HG03097 (cell line): ENCODE measurements at regions not wholly inside any gene's neighbourhood (a gene's known extent, or its start where the extent isn't known, plus 50 kb on each side); places are given as distances from the start of the nearest gene placed in this dataset.

ENCODE experiments used
- ATAC-seq: cut with Tn5 transposase; IDR thresholded peaks from one replicate; pipeline ENCODE4 v1.9.1; 2021; ENCODE audit not compliant: unreplicated experiment, low FRiP score

GRCh38 chr16:72532906-72533410, 361.0 kb upstream of the PMFBP1 start:
- no peak for ATAC-seq

GRCh38 chr16:72530434-72530833, 358.5 kb upstream of the PMFBP1 start:
- no peak for ATAC-seq

GRCh38 chr16:72523087-72523486, 351.1 kb upstream of the PMFBP1 start:
- ATAC-seq = no peak

- ATAC-seq = no peak
Observed at GRCh38 chr16:72517154-72517553, 345.2 kb upstream of the PMFBP1 start.

- no peak for ATAC-seq
Observed at GRCh38 chr16:72511171-72511570, 339.2 kb upstream of the PMFBP1 start.

- no peak for ATAC-seq
Observed at GRCh38 chr16:72508191-72508590, 336.2 kb upstream of the PMFBP1 start.

- ATAC-seq = no peak
Observed at GRCh38 chr16:72502594-72503005, 330.6 kb upstream of the PMFBP1 start.

- no peak for ATAC-seq
Observed at GRCh38 chr16:72501739-72502593, 330.0 kb upstream of the PMFBP1 start.

GRCh38 chr16:72500545-72500944, 328.6 kb upstream of the PMFBP1 start:
- no peak for ATAC-seq

GRCh38 chr16:72493716-72494415, 321.9 kb upstream of the PMFBP1 start:
- ATAC-seq = no peak

GRCh38 chr16:72487283-72487682, 315.3 kb upstream of the PMFBP1 start:
- ATAC-seq = no peak

- ATAC-seq = no peak
Observed at GRCh38 chr16:72482695-72483094, 310.7 kb upstream of the PMFBP1 start.

- ATAC-seq = no peak
Observed at GRCh38 chr16:72481419-72481818, 309.5 kb upstream of the PMFBP1 start.

- ATAC-seq = no peak
Observed at GRCh38 chr16:72480911-72481310, 309.0 kb upstream of the PMFBP1 start.

- ATAC-seq = no peak
Observed at GRCh38 chr16:72475688-72476087, 303.7 kb upstream of the PMFBP1 start.

- no peak for ATAC-seq
Observed at GRCh38 chr16:72474501-72475123, 302.7 kb upstream of the PMFBP1 start.

GRCh38 chr16:72473631-72474030, 301.7 kb upstream of the PMFBP1 start:
- ATAC-seq = no peak

- no peak for ATAC-seq
Observed at GRCh38 chr16:72471317-72471924, 299.5 kb upstream of the PMFBP1 start.

GRCh38 chr16:72470541-72470940, 298.6 kb upstream of the PMFBP1 start:
- no peak for ATAC-seq

- no peak for ATAC-seq
Observed at GRCh38 chr16:72469932-72470331, 298.0 kb upstream of the PMFBP1 start.

GRCh38 chr16:72468582-72468981, 296.6 kb upstream of the PMFBP1 start:
- no peak for ATAC-seq
